Neuronal stem cell (in vitro differentiated cells): ENCODE measurements at regions not wholly inside any gene's neighbourhood (a gene's known extent, or its start where the extent isn't known, plus 50 kb on each side); places are given as distances from the start of the nearest gene placed in this dataset.
A peak's percentile ranks its signal among the peaks of the same experiment; 100 is the strongest.

Experiments used
- DNase-seq: peaks from one replicate; pipeline ENCODE4 v3.0.0-alpha.2; 2013; ENCODE audit warnings: low spot score
- H2AFZ ChIP-seq: one replicate; pipeline ENCODE4 v1.6.1; 2013; ENCODE audit warnings: mild to moderate bottlenecking, low read length, inconsistent platforms
- H2AK5ac ChIP-seq: 2 replicates; pipeline ENCODE4 v1.6.1; 2013; ENCODE audit warnings: low read depth, mild to moderate bottlenecking, inconsistent platforms, low read length, moderate library complexity, mixed read lengths
- H2BK120ac ChIP-seq: 2 replicates; pipeline ENCODE4 v1.6.1; 2013; ENCODE audit warnings: low read depth, mild to moderate bottlenecking, inconsistent platforms, low read length, moderate library complexity, mixed read lengths
- H2BK12ac ChIP-seq: one replicate; pipeline ENCODE4 v1.6.1; 2013; ENCODE audit warnings: low read length, inconsistent platforms
- H2BK15ac ChIP-seq: 2 replicates; pipeline ENCODE4 v1.6.1; 2013; ENCODE audit warnings: mild to moderate bottlenecking, low read length, inconsistent platforms, mixed read lengths
- H2BK5ac ChIP-seq: one replicate; pipeline ENCODE4 v1.6.1; 2013; ENCODE audit warnings: inconsistent platforms, mild to moderate bottlenecking, low read length, moderate library complexity
- H3K14ac ChIP-seq: one replicate; pipeline ENCODE4 v1.6.1; 2013; ENCODE audit warnings: low read length, inconsistent platforms
- H3K18ac ChIP-seq: 2 replicates; pipeline ENCODE4 v1.6.1; 2013; ENCODE audit warnings: low read length, inconsistent platforms
- H3K23ac ChIP-seq: 2 replicates; pipeline ENCODE4 v1.6.1; 2013; ENCODE audit warnings: low read depth, mild to moderate bottlenecking, mixed read lengths, low read length, inconsistent platforms; ENCODE audit not compliant: poor library complexity
- H3K27ac ChIP-seq: replicated peaks from 3 replicates; pipeline ENCODE4 v1.5.1; 2013; ENCODE audit warnings: low read length, inconsistent platforms
- H3K27me3 ChIP-seq, 3 experiments: 2 replicates each; pipeline ENCODE4 v1.6.1; 2013; ENCODE audit warnings: low read length in 3 of 3, mild to moderate bottlenecking in 2 of 3, inconsistent platforms in 1 of 3, low read depth in 1 of 3, mixed read lengths in 1 of 3, moderate library complexity in 1 of 3; ENCODE audit not compliant: control insufficient read depth in 3 of 3, insufficient read depth in 3 of 3
- H3K36me3 ChIP-seq, 2 donors: replicated peaks in 1 of 2; 2 replicates each; pipeline ENCODE4 v1.6.1; 2013; ENCODE audit warnings: low read length in 2 of 2; ENCODE audit not compliant: control insufficient read depth in 2 of 2, insufficient read depth in 2 of 2
- H3K4ac ChIP-seq: 2 replicates; pipeline ENCODE4 v1.6.1; 2013; ENCODE audit warnings: inconsistent platforms, mild to moderate bottlenecking, low read length, moderate library complexity
- H3K4me1 ChIP-seq, 2 donors: 1 replicate in 1 of 2; 2 replicates in 1 of 2; pipeline ENCODE4 v1.6.1; 2013; ENCODE audit warnings: low read length in 2 of 2, low read depth in 1 of 2; ENCODE audit not compliant: control insufficient read depth in 2 of 2, insufficient read depth in 1 of 2
- H3K4me2 ChIP-seq: one replicate; pipeline ENCODE4 v1.6.1; 2013; ENCODE audit warnings: mild to moderate bottlenecking, low read length, inconsistent platforms; ENCODE audit not compliant: insufficient read depth, poor library complexity, severe bottlenecking
- H3K4me3 ChIP-seq, 2 donors: 2 replicates each; pipeline ENCODE4 v1.5.1; 2013; ENCODE audit warnings: low read length in 2 of 2, mild to moderate bottlenecking in 2 of 2, inconsistent platforms in 1 of 2, moderate library complexity in 1 of 2
- H3K79me1 ChIP-seq: one replicate; pipeline ENCODE4 v1.6.1; 2013; ENCODE audit warnings: low read depth, mild to moderate bottlenecking, inconsistent platforms, low read length, moderate library complexity
- H3K9ac ChIP-seq: one replicate; pipeline ENCODE4 v1.6.1; 2013; ENCODE audit warnings: mild to moderate bottlenecking, low read depth, low read length, inconsistent platforms; ENCODE audit not compliant: poor library complexity
- H3K9me3 ChIP-seq, 2 donors: replicated peaks in 1 of 2; 2 replicates each; pipeline versions ENCODE3 to v1.6.1; 2013; ENCODE audit warnings: low read length in 2 of 2, mild to moderate bottlenecking in 2 of 2, inconsistent platforms in 1 of 2, low read depth in 1 of 2, mixed read lengths in 1 of 2, moderate library complexity in 1 of 2; ENCODE audit not compliant: control insufficient read depth in 2 of 2, insufficient read depth in 1 of 2
- H4K8ac ChIP-seq: one replicate; pipeline ENCODE4 v1.6.1; 2013; ENCODE audit warnings: low read depth, mild to moderate bottlenecking, inconsistent platforms, low read length, moderate library complexity
- H4K91ac ChIP-seq: one replicate; pipeline ENCODE4 v1.6.1; 2013; ENCODE audit warnings: low read length, low read depth, mild to moderate bottlenecking, inconsistent platforms; ENCODE audit not compliant: poor library complexity
- WGBS, 2 donors: extraction: QIAGEN DNeasy Blood & Tissue Kit; methylation state at CpG; one replicate each; pipeline ENCODE4 v1.1.7; 2013; ENCODE audit warnings: missing lambda C conversion rate in 2 of 2, mixed read lengths in 1 of 2; ENCODE audit not compliant: insufficient read length in 2 of 2, insufficient replicate concordance in 1 of 2; ENCODE audit errors: extremely low coverage in 2 of 2; 5-methylcytosine and 5-hydroxymethylcytosine counted together

DNA sequence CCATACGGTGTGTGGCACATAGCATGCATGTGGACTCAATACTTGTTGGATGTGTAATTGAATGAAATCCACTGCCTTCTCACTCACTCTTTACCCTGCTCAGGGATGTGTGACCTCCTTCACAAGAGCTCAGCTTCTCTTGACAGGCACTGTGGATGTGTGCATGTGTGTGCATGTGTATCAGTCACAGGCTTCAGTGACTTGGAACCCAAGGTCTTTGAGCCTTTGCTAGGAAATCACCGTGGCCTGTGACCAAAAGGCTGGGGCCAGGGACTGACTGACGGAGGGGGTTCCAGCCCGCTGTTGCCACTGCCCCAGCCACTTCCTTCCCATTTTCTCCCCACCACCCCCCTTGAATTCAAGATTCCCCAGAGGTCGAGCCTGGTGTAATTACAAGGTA lies 144.4 kb upstream of the POU3F1 start:
- Histone ChIP-seq H3K23ac (no peak overlapping the region), H2BK5ac (no peak overlapping the region), H3K4ac (no peak overlapping the region), H2AK5ac (no peak overlapping the region), H4K91ac (no peak overlapping the region), H3K9ac (no peak overlapping the region), H3K4me3 (no peak overlapping the region), H3K36me3 (no peaks in the 10 kb centered on the region), H2BK12ac (no peak overlapping the region), H3K27ac (no peak overlapping the region), H4K8ac (no peak overlapping the region), H2AFZ (no peak overlapping the region), H3K14ac (no peak overlapping the region), H3K27me3 (no peaks in the 10 kb centered on the region), H3K4me1 (peaks cover 2% of the 10 kb centered on the region in 2 donors), H3K4me2 (no peak overlapping the region), H2BK15ac (no peak overlapping the region), H3K79me1 (no peaks in the 10 kb centered on the region), H3K18ac (no peak overlapping the region), H2BK120ac (no peak overlapping the region), H3K9me3 (peaks cover 3 to 9% of the 10 kb centered on the region in 2 donors)
- no CpG with 5 or more reads among the region's 5 CpGs for WGBS, 2 donors
- no peak for DNase-seq

- no peak for DNase-seq
- Histone ChIP-seq H3K23ac (no peak overlapping the region), H3K79me1 (no peaks in the 10 kb centered on the region), H3K4ac (no peak overlapping the region), H2BK120ac (no peak overlapping the region), H3K36me3 (no peaks in the 10 kb centered on the region), H3K9ac (no peak overlapping the region), H3K4me2 (no peak overlapping the region), H3K4me3 (no peak overlapping the region), H2AFZ (no peak overlapping the region), H2BK15ac (no peak overlapping the region), H4K91ac (no peak overlapping the region), H3K14ac (no peak overlapping the region), H3K9me3 (peaks cover 3 to 9% of the 10 kb centered on the region in 2 donors), H3K27me3 (no peaks in the 10 kb centered on the region), H4K8ac (no peak overlapping the region), H2AK5ac (peak overlapping the region; percentile 67), H3K18ac (no peak overlapping the region), H3K27ac (no peak overlapping the region), H3K4me1 (peaks cover 7 to 14% of the 10 kb centered on the region in 2 donors), H2BK12ac (no peak overlapping the region), H2BK5ac (no peak overlapping the region)
- no CpG with 5 or more reads among the region's 9 CpGs for WGBS, 2 donors
Measured at GRCh38 chr1:38187552-38187951, 141.0 kb upstream of the POU3F1 start.

- no peak overlapping the region for H3K4me3 ChIP-seq
- H2BK5ac ChIP-seq: no peak overlapping the region
- no peaks in the 10 kb centered on the region for H3K27me3 ChIP-seq
- no peak overlapping the region for H3K4me2 ChIP-seq
- H3K27ac ChIP-seq: no peak overlapping the region
- no peak overlapping the region for H4K91ac ChIP-seq
- no CpG with 5 or more reads among the region's 5 CpGs for WGBS, 2 donors
- H2BK12ac ChIP-seq: no peak overlapping the region
- H2BK120ac ChIP-seq: no peak overlapping the region
- H3K4me1 ChIP-seq: peaks cover 8 to 13% of the 10 kb centered on the region in 2 donors
- H3K14ac ChIP-seq: no peak overlapping the region
- no peak overlapping the region for H2BK15ac ChIP-seq
- H2AFZ ChIP-seq: no peak overlapping the region
- no peak overlapping the region for H3K9ac ChIP-seq
- no peak overlapping the region for H3K4ac ChIP-seq
- H2AK5ac ChIP-seq: no peak overlapping the region
- peaks cover 5 to 9% of the 10 kb centered on the region in 2 donors for H3K9me3 ChIP-seq
- no peak overlapping the region for H4K8ac ChIP-seq
- H3K79me1 ChIP-seq: no peaks in the 10 kb centered on the region
- H3K23ac ChIP-seq: no peak overlapping the region
- H3K18ac ChIP-seq: no peak overlapping the region
- DNase-seq: no peak
- H3K36me3 ChIP-seq: no peaks in the 10 kb centered on the region
Measured at GRCh38 chr1:38186566-38186965, 140.0 kb upstream of the POU3F1 start.

DNA sequence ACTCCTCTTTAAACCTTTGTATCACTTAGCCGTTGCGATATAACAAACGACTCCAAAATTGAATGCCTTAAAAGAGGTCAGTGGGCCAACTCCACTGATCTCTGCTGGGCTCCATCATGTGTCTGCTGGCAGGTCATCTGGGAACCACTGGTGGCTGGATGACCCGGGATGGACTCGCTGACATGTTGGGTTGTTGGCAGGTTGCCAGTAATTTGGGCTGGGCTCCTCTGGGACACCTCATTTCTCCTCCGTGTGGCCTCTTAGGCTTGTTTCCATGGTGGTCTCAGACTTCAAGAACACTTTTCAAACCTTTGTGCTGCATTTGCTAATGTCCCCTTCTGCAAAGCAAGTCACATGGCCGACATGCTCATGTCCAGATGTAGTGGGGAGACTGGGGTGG lies 139.3 kb upstream of the POU3F1 start:
- Histone ChIP-seq H3K18ac (no peak overlapping the region), H3K9ac (no peak overlapping the region), H3K4me2 (no peak overlapping the region), H3K79me1 (no peaks in the 10 kb centered on the region), H3K4me3 (no peak overlapping the region), H3K27me3 (no peaks in the 10 kb centered on the region), H2BK15ac (no peak overlapping the region), H3K14ac (no peak overlapping the region), H2BK12ac (no peak overlapping the region), H3K9me3 (peaks cover 5 to 9% of the 10 kb centered on the region in 2 donors), H3K23ac (no peak overlapping the region), H2BK5ac (no peak overlapping the region), H2AFZ (no peak overlapping the region), H3K36me3 (no peaks in the 10 kb centered on the region), H4K8ac (no peak overlapping the region), H2BK120ac (no peak overlapping the region), H3K4ac (no peak overlapping the region), H3K27ac (no peak overlapping the region), H4K91ac (no peak overlapping the region), H3K4me1 (peaks cover 8 to 13% of the 10 kb centered on the region in 2 donors), H2AK5ac (no peak overlapping the region)
- no peak for DNase-seq
- no CpG with 5 or more reads among the region's 7 CpGs for WGBS, 2 donors
